Heart left ventricle (tissue), 13 donors: ENCODE measurements at regions not wholly inside any gene's neighbourhood (a gene's known extent, or its start where the extent isn't known, plus 50 kb on each side); places are given as distances from the start of the nearest gene placed in this dataset.

ENCODE experiments used
- POLR2A ChIP-seq, 2 donors: fragments of 450-650 bp; IDR thresholded peaks; one replicate each; pipeline ENCODE4 v1.6.1; 2017; ENCODE audit warnings: antibody characterized with exemption in 2 of 2, mild to moderate bottlenecking in 2 of 2, moderate library complexity in 2 of 2
- TF ChIP-seq, protein P1 (sequence below), 12 donors: fragments of 200-600 bp; sonication (generic) in 4 of 12; IDR thresholded peaks; one replicate each; pipeline versions ENCODE4 v1.5.0 to v1.8.0; 2018 to 2022; ENCODE audit warnings: antibody characterized with exemption in 12 of 12, mild to moderate bottlenecking in 5 of 12
- donor health status: ischemic (EF 13 %, LVEDD 7.1; RV severe dilation, severe dysfunction).
- donor health status: DM: no; HTN: yes; CAD: no.
- donor health status: DM: no; HTN: no; CAD: no.
- donor health status: ischemic (EF 25% LVEDD 6.9; RV normal size, moderate dysfunction).
- donor health status: ischemic (EF 25% LVEDD 5.7; RV mildly dilated, moderate dysfunction).
- donor health status: ischemic (EF 35%, LVEDD 5.7; RV mildly dilated, moderate dysfunction).
- donor health status: nonischemic (EF 11% LVEDD 7.7; RV severe dilation, severe dysfunction).
- donor health status: DM: yes; HTN: yes; CAD: no.
- donor health status: PGD.
- donor health status: ischemic (EF 29% LVEDD 5.4; RV normal size, mild dysfunction).
- donor health status: nonischemic (EF 23%, LVEDD 6.1; RV moderate dilation, normal function).

DNA sequence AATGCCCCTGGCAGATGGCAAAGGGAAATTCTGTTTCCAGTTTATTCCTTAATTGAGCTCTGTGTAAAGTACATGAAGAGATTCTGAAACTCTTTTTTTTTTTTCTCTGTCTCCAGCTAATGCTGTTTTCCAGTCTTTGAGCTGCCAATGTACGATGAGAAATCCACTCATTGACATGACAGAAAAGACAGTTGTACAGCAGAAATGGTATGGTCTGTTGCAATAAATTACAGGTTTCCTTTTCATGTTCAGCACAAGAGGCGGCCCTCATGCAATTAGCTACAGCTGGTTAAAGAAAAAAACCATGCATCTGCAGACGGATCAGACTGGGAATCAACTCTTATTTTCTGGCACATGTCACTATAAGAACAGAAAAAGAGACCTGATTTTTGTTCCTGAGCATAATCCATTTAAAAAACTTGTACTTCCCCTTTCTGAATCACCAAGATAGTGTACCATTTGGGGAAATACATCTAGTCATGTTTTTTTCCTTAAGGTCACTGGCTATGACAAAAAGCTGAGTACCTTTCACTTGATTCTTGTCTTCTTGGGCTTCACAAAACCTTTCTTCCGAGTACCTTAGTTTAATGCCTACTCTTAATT lies 289.8 kb upstream of the PREP start:
- TF ChIP-seq, protein P1, sequence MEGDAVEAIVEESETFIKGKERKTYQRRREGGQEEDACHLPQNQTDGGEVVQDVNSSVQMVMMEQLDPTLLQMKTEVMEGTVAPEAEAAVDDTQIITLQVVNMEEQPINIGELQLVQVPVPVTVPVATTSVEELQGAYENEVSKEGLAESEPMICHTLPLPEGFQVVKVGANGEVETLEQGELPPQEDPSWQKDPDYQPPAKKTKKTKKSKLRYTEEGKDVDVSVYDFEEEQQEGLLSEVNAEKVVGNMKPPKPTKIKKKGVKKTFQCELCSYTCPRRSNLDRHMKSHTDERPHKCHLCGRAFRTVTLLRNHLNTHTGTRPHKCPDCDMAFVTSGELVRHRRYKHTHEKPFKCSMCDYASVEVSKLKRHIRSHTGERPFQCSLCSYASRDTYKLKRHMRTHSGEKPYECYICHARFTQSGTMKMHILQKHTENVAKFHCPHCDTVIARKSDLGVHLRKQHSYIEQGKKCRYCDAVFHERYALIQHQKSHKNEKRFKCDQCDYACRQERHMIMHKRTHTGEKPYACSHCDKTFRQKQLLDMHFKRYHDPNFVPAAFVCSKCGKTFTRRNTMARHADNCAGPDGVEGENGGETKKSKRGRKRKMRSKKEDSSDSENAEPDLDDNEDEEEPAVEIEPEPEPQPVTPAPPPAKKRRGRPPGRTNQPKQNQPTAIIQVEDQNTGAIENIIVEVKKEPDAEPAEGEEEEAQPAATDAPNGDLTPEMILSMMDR (IDR thresholded peaks at IDR 0.05) = no peak
- TF ChIP-seq POLR2A (IDR thresholded peaks at IDR 0.05) = no peak
